Keratinocyte (primary cell): ENCODE measurements at regions not wholly inside any gene's neighbourhood (a gene's known extent, or its start where the extent isn't known, plus 50 kb on each side); places are given as distances from the start of the nearest gene placed in this dataset.

ENCODE experiments used
- DNase-seq: peaks from one replicate; pipeline ENCODE4 v3.0.0-alpha.2; 2011; ENCODE audit warnings: low read depth, missing footprints, low spot score
- FAIRE-seq: peaks from 2 replicates; lab custom pipeline; 2011; peaks lifted over from hg19 to GRCh38; lab: Jason Lieb, UNC
- H2AFZ ChIP-seq: 2 replicates; pipeline ENCODE4 v1.6.0; 2012; ENCODE audit warnings: low read length, control low read depth, inconsistent platforms; ENCODE audit not compliant: control insufficient read depth
- H3K27ac ChIP-seq: 2 replicates; pipeline ENCODE4 v1.5.1; 2011; ENCODE audit warnings: low read length; ENCODE audit not compliant: control insufficient read depth, insufficient read depth
- H3K27me3 ChIP-seq: 3 replicates; pipeline ENCODE4 v1.6.0; 2011; ENCODE audit warnings: low read length; ENCODE audit not compliant: control insufficient read depth, insufficient read depth; ENCODE audit errors: extremely low read depth
- H3K36me3 ChIP-seq, 2 experiments: 2 replicates in 1 of 2; 3 replicates in 1 of 2; pipeline ENCODE4 v1.5.1; 2011; ENCODE audit warnings: low read length in 2 of 2, mild to moderate bottlenecking in 1 of 2; ENCODE audit not compliant: control insufficient read depth in 2 of 2, insufficient read depth in 2 of 2; ENCODE audit errors: extremely low read depth in 1 of 2
- H3K4me1 ChIP-seq: 3 replicates; pipeline ENCODE4 v1.5.1; 2011; ENCODE audit warnings: low read length; ENCODE audit not compliant: control insufficient read depth, insufficient read depth; ENCODE audit errors: extremely low read depth
- H3K4me2 ChIP-seq: 3 replicates; pipeline ENCODE4 v1.6.0; 2011; ENCODE audit warnings: low read depth, low read length; ENCODE audit not compliant: control insufficient read depth, insufficient read depth; ENCODE audit errors: extremely low read depth
- H3K4me3 ChIP-seq, 3 experiments: fragments of 200-600 bp in 1 of 3; sonication (generic) in 1 of 3; 2 replicates in 2 of 3; 3 replicates in 1 of 3; pipeline ENCODE4 v1.5.1; 2011 to 2016; ENCODE audit warnings: low read length in 3 of 3, mild to moderate bottlenecking in 3 of 3, control low read depth in 2 of 3, inconsistent platforms in 1 of 3, low read depth in 1 of 3, mixed read lengths in 1 of 3, mixed run types in 1 of 3, moderate library complexity in 1 of 3; ENCODE audit not compliant: control insufficient read depth in 2 of 3, insufficient read depth in 2 of 3; ENCODE audit errors: extremely low read depth in 1 of 3
- H3K79me2 ChIP-seq: 2 replicates; pipeline ENCODE4 v1.6.0; 2012; ENCODE audit warnings: low read length; ENCODE audit not compliant: control insufficient read depth, insufficient read depth
- H3K9ac ChIP-seq: 3 replicates; pipeline ENCODE4 v1.6.0; 2011; ENCODE audit warnings: low read length; ENCODE audit not compliant: control insufficient read depth, insufficient read depth; ENCODE audit errors: extremely low read depth
- H3K9me1 ChIP-seq: 3 replicates; pipeline ENCODE4 v1.6.0; 2011; ENCODE audit warnings: low read length; ENCODE audit not compliant: control insufficient read depth, insufficient read depth; ENCODE audit errors: extremely low read depth
- H3K9me3 ChIP-seq: 2 replicates; pipeline ENCODE4 v1.5.1; 2012; ENCODE audit warnings: low read depth, low read length; ENCODE audit not compliant: control insufficient read depth
- H4K20me1 ChIP-seq: 3 replicates; pipeline ENCODE4 v1.6.0; 2011; ENCODE audit warnings: low read length; ENCODE audit not compliant: control insufficient read depth, insufficient read depth; ENCODE audit errors: extremely low read depth
- EZH2 ChIP-seq: IDR thresholded peaks from one replicate; pipeline ENCODE4 v1.6.1; 2012; ENCODE audit warnings: inconsistent platforms, mild to moderate bottlenecking, low read length, moderate library complexity
- dilution Hi-C: fragments of 300-500 bp; cut with MboI; formaldehyde crosslinking; loops from one replicate; pipeline ENCODE4 v1.7.0; 2020; ENCODE audit warnings: low sequenced_read_pairs; ENCODE audit not compliant: extremely low pct_ligation_motif_present
- TF ChIP-seq, protein P1 (sequence below), 3 experiments: IDR thresholded peaks in 1 of 3; conservative IDR thresholded peaks in 1 of 3; optimal IDR thresholded peaks in 1 of 3; 2 replicates in 2 of 3; 3 replicates in 1 of 3; pipeline versions ENCODE3 to v1.5.1; 2011; ENCODE audit warnings: low read length in 3 of 3, mild to moderate bottlenecking in 3 of 3, moderate library complexity in 2 of 3, control low read depth in 1 of 3, inconsistent platforms in 1 of 3; ENCODE audit not compliant: insufficient read depth in 2 of 3; ENCODE audit errors: extremely low read depth in 1 of 3

DNA sequence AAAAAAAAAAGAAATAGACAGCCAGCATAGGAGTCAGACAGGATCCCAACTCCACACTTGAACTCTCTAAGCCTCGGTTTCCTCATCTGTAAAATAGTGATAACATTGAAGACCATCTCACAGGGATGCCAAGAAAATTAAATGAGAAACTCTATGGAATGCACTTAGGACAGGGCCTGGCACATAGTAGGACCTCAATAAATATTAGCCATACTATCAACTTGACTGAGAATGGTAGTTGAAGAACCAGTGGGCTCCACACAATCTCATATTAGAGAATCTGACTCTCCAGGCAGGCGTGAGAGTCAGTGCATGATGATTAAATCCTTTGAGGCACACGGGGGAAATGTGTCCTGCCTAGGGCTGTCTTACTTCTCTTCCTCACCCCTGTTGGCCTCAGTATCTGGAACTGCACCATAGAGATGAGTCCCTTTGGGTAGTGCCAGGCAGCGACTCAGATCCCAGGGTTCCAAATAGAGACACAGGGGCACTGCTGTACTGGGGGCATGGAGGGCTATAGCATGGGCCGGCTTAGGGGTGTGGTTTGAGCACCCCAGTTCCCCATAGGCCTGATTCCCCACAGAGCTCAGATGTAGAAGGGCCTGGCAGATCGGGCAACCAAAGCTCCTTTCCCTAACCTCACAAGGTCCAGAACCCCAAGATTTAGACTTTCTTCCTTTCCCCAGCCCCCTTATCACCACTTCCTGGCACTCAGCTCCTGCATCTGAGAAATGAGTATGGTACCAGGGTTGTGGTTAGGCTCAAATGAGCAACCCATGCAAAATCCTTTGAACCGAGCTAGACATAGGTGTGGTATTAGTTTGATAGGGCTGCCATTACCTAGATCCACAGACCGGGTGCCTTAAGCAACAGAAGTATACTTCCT, 51.3 kb upstream of the CAB39 start:
- no peaks in the 10 kb centered on the region for H3K79me2 ChIP-seq
- H3K4me2 ChIP-seq: no peak overlapping the region
- dilution Hi-C loops: no loop called here
- H3K9ac ChIP-seq: no peak overlapping the region
- H3K9me3 ChIP-seq: no peaks in the 10 kb centered on the region
- DNase-seq: no peak
- peaks cover under 1% of the 10 kb centered on the region for H3K4me1 ChIP-seq
- H3K36me3 ChIP-seq: no peaks in the 10 kb centered on the region
- no peak overlapping the region for H3K27ac ChIP-seq
- TF ChIP-seq EZH2: no peak
- TF ChIP-seq, protein P1, sequence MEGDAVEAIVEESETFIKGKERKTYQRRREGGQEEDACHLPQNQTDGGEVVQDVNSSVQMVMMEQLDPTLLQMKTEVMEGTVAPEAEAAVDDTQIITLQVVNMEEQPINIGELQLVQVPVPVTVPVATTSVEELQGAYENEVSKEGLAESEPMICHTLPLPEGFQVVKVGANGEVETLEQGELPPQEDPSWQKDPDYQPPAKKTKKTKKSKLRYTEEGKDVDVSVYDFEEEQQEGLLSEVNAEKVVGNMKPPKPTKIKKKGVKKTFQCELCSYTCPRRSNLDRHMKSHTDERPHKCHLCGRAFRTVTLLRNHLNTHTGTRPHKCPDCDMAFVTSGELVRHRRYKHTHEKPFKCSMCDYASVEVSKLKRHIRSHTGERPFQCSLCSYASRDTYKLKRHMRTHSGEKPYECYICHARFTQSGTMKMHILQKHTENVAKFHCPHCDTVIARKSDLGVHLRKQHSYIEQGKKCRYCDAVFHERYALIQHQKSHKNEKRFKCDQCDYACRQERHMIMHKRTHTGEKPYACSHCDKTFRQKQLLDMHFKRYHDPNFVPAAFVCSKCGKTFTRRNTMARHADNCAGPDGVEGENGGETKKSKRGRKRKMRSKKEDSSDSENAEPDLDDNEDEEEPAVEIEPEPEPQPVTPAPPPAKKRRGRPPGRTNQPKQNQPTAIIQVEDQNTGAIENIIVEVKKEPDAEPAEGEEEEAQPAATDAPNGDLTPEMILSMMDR (optimal IDR thresholded peaks at IDR 0.05 in 1 of 3, IDR thresholded peaks at IDR 0.05 in 1 of 3, conservative IDR thresholded peaks at IDR 0.05 in 1 of 3; ENCODE audit: extremely low read depth in 1 of 3, insufficient read depth in 2 of 3, low read length in 3 of 3): no peak
- H2AFZ ChIP-seq: no peak overlapping the region
- no peaks in the 10 kb centered on the region for H3K27me3 ChIP-seq
- no peaks in the 10 kb centered on the region for H4K20me1 ChIP-seq
- no peaks in the 10 kb centered on the region for H3K9me1 ChIP-seq
- H3K4me3 ChIP-seq: no peak overlapping the region
- FAIRE-seq: no peak
